HG02610 (cell line): ENCODE measurements at regions not wholly inside any gene's neighbourhood (a gene's known extent, or its start where the extent isn't known, plus 50 kb on each side); places are given as distances from the start of the nearest gene placed in this dataset.
A peak's percentile ranks its signal among the peaks of the same experiment; 100 is the strongest.
"Not testable (repeated sequence)": the region's sequence is repeated elsewhere in the genome, so short reads cannot be mapped to it uniquely, and the experiment has no call there.

Experiments used
- ATAC-seq: cut with Tn5 transposase; IDR thresholded peaks from one replicate; pipeline ENCODE4 v1.9.1; 2021; ENCODE audit warnings: mild to moderate bottlenecking, moderate library complexity; ENCODE audit not compliant: unreplicated experiment

DNA sequence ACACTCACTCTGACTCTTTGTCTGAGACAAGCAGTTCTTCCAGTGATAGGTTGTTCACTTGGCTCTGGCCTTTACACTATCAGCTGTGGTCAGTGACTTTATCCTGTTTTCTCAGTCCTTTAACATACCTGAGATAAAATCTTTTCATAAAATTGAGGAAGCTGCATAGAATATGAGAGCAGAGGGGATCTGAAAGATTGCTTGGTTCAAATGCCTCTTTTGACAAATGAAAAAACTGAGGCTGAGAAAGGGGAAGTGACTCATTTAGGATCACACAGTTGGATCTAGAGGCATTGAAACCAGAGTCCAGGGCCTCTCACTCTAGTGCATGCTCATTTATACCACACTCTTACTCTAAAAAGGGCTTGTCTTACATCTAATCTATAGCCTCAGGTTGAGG is 277.0 kb upstream of the TBX18 start:
- peak; percentile 62 for ATAC-seq

DNA sequence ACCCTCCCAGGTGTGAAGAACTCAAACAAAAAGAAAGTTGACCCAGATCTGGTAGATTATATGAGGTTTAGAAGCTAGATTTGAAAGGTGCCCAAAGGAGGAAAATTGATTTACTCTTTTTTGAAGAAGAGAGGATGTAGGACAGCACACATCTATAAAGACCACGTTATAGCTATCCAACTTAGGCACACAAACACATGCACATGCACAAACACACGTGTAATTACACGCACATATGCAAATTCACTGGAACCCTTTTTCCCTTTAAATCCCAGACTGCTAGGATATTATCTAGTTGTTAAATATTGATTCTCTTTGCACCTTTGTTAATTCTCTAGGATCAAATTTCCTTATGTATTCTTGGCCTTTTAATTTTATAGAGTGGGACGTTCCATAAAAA is 272.8 kb upstream of the TBX18 start:
- no peak for ATAC-seq

GRCh38 chr6:85035766-85036165 is 271.4 kb upstream of the TBX18 start:
- ATAC-seq: no peak

DNA sequence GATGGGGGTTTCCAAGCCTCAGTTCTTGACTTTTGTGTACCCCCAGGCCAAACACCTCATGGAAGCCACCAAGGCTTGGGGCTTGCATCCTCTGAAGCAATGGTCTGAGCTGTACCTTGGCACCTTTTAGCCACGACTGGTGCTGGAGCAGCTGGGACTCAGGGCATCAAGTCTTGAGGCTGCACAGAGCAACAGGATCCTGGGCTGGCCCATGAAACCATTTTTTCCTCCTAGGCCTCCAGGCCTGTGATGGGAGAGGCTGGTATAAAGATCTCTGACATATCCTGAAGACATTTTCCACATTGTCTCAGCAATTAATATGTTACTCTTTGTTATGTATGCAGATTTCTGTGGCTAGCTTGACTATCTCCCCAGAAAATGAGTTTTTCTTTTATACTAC is 269.1 kb upstream of the TBX18 start:
- no peak for ATAC-seq

DNA sequence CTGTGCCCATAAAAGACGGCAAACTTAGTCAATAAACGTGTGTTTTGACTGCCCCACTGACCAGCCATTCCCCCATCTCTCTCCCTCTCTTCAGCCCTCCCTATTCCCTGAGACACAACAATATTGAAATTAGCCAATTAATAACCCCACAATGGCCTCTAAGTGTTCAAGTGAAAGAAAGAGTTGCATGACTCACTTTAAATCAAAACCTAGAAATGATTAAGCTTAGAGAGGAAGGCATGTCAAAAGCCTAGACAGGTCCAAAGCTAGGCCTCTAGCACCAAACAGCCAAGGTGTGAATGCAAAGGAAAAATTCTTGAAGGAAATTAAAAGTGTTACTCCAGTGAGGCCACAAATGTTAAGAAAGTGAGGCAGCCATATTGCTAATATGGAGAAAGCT is 261.6 kb upstream of the TBX18 start:
- no peak for ATAC-seq

DNA sequence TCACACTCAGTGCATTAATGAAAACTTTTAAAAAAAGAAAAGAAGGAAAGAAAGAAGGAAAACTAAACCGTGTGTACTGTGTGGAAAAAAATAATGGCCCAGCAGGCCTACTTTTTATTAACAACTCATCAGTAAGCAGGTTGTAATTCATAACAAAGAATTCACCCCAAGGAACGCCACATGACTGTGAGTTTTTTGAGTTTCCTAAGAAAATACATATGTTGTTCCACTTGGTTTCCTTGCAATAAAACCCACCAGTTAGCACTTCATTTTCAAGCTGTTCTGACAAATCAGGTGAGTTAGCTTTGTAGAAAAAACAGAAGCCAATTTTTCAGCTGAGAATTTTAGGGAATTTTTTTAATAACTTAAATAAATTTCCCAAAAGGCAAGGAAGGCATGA is 259.3 kb upstream of the TBX18 start:
- ATAC-seq: no peak

DNA sequence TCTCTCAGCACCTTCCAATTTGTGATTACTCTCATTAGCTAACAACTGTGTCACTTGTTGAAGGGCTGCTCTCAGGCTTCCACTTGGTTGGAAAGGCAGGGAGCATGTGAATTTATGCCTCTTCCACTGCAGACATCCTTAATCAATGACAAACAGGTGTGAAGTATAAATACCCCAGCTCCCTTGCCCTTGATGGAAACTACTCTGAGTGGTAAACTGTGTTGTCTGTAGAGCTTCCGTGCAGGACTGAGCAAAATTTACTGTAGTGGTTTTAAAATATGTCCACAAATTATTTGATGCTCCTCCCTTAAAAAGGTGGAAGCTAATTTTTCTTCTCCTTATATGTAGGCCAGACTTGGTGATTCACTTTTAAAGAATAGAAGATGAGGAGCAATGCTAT is 253.0 kb upstream of the TBX18 start:
- ATAC-seq: no peak

DNA sequence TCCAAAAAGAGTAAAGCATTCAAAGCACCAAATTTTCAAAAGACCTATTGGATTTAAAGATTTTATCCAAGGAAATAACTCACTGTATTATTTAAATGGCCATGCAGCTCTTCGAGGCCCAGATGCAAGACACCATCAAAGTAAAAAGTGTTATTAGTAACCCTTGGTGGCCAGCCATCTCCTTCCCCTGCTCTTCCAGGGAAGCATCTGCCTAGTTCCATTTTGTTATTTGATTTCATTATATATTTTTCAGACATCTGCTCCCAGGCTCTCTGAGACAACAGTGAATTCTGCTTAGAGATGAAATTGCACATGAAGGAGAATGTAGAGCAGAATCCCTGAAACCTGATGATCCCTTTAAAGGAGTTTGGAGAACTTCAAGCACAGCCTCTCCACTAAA is 252.3 kb upstream of the TBX18 start:
- ATAC-seq: no peak

DNA sequence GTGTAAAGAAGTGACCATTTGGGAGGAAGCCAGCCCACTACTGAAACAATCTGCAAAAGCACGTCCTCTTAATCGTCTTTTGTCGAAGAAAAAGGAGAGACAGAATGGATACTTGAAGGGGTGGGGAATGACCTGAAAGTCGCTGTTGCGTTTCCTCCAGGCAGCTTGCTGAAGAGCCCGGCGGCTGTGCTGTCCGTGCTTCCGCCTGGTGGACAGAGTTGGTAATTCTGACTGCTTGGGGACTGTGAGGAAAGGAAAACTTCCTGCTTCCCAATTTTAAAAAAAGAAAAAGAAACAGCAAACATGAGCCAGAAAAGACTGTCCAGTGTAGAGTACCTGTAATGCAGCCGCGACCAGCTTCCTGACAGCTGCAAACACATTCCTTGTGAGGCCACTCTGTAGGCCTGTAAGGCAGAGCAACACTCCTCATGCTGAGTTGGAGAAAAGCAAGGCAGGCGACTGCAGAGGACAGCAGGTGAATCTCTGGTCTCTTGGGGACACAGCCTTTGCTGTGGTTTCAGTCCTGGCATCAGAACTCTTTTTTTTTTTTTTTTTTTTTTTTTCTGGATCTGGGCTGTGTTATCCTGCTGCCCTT is 251.1 kb upstream of the TBX18 start:
- ATAC-seq: peak; percentile 72

DNA sequence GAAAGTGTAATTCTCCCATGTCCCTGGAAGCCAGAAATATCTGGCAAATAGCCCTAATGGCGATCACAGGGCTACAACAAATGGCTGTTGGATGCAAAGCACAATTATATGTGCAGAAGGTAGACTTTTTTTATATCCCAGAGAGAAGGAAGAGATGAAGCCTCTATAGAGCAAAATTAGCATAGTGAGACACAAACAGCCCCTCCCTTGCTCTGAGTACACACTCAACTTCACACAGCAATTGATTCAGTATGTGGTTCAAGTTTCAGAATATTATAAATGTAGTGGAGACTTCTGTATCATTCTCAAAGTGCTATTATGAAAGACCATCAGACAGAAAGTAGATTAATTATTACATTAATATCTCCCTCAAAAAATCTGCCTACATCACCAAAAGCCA is 246.5 kb upstream of the TBX18 start:
- no peak for ATAC-seq

DNA sequence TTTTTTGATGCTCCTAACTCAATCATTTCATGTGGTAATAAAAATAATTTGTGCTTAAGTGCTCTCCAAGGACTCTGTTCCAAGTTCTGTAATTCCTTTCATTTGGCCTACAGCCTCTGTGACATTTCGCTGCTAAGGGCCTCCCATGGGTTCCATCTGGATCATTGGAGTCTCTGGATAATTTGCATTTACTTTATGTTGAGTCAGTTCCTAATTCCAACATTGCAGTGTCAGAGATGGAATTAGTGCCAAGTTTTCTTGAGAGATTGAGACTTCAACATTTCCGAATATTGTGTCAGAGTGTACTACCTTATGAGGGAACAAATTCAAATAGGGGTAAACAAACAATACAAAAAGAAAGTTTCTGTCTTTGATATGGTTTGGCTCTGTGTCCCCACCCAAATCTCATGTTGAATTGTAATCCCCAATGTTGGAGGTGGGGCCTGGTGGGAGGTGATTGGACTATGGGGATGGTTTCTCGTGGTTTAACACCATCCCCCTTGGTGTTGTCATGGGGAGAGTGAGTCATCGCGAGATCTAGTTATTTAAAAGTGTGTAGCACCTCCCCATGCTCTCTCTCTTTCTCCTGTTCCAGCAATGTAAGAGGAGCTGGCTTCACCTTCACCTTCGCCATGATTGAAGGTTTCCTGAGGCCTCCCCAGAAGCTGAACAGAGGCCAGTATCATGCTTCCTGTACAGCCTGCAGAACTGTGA is 244.1 kb upstream of the TBX18 start:
- ATAC-seq: no peak

DNA sequence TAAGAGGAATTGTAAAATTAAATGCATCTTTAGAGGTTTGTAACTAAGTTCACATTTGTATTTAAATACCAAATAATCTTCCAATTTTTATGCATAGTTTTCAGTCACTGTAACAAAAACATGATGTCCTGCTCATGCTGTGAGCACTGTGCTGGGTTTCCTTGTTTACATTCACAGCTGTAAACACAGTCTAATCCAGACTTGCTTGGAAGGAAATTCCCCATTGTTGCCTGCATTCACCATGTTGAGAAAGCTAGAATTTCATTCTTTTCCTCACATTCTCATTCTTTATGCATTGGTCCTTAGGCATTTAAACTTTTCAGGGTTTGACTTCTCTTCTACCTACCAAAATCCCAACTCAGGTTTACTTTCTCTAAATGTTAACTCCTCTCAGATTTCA is 242.0 kb upstream of the TBX18 start:
- no peak for ATAC-seq

- ATAC-seq: no peak
Measured at GRCh38 chr6:85005494-85005893, 241.1 kb upstream of the TBX18 start.

GRCh38 chr6:85004361-85004995 is 240.1 kb upstream of the TBX18 start:
- ATAC-seq: no peak

- ATAC-seq: no peak
Measured at GRCh38 chr6:85002847-85003246, 238.4 kb upstream of the TBX18 start.

GRCh38 chr6:85000001-85000400 is 235.6 kb upstream of the TBX18 start:
- no peak for ATAC-seq

DNA sequence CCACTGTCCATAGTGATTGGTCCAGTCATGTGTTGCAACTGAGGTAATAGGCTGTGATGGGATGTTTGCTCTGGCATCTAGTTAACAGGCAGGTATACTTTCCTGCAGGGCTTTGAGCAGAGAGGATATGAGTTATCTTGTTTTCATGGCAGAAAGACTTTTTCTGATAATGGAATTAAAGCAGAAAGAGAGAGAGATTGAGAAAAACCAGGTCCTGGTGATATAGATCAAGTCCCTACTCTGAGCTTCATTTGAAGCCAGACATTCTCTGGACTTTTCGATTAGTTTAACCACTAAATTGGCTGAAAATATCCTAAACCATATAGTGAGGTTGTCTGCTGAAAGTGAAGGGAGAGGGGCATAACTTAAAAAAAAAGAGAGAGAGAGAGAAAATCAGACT is 233.8 kb upstream of the TBX18 start:
- no peak for ATAC-seq

- not testable (repeated sequence) for ATAC-seq
Measured at GRCh38 chr6:84988766-84989165, 224.4 kb upstream of the TBX18 start.

GRCh38 chr6:84985490-84985889 is 221.1 kb upstream of the TBX18 start:
- ATAC-seq: not testable (repeated sequence)

- no peak for ATAC-seq
Measured at GRCh38 chr6:84979541-84979940, 215.1 kb upstream of the TBX18 start.

DNA sequence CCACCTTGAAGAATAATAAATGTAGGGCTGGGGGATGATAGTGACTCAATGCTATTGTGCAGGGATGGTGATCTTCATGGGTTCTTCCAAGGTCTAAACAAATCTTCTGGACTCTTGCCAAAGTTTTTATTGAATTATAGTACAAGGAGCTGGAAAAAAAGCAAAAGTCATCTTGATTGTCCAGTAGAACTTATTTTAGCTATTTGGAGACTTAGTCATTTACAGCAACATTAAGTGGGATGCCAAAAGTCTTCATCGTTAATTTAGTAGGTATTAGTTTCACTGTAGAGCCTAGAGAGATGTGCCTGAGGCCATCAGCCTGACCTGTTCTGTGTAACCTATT is 212.9 kb upstream of the TBX18 start:
- ATAC-seq: no peak

DNA sequence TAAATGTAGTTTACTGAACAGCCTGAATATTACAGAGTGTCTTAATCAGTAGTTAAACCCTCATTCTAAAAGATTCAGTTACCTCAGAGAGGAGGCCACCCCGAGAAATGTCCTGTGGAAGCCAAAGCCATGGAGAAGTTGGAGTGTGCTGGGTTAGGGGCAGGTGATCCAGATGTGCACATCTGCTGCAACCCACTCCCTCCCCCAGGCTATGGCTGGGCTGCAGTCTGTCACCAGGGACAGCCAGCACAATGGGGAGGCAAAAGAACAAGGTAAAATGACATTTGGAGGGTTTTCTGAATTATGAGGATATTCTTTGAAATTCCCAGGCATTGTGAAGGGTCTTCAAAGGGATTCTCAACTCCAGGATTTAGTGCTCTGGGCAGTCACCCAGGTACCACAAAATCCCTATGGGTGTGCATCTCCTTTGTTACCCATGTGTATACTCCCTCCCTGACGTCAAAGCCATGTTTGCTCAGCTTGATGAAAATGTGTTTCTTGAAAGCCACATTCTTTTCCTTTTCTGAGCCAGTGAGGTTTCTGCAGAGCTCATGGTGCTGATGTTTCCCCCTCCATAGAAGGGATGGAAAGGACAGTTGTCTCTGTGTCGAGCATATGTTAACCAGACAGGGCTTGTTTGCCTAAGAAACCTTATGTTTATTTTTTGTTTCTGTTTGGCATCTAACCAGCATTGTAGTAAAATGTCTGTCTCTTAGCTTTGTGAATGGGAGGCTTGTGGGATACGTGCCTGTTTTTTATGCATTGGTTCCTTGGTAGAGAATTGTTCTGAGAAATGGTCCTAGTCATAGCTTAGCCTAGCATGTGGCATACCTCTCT is 212.3 kb upstream of the TBX18 start:
- no peak for ATAC-seq
